ENCODE measurements at regions not wholly inside any gene's neighbourhood (a gene's known extent, or its start where the extent isn't known, plus 50 kb on each side); places are given as distances from the start of the nearest gene placed in this dataset.

GRCh38 chr2:2890246-2890645, 487.4 kb downstream of the EIPR1 start:
- no peak overlapping the region for H3K27ac Mint-ChIP-seq (ENCODE audit: unreplicated experiment)
- no peaks in the 10 kb centered on the region for H3K36me3 Mint-ChIP-seq (ENCODE audit: low read depth)
- no peaks in the 10 kb centered on the region for H3K27me3 Mint-ChIP-seq (ENCODE audit: low read depth)
- H3K4me1 Mint-ChIP-seq = no peaks in the 10 kb centered on the region
- DNase-seq (ENCODE audit: low read depth, low spot score) = no peak
- TF ChIP-seq CTCF (conservative IDR thresholded peaks at IDR 0.05) = no peak
- H3K9me3 Mint-ChIP-seq = no peaks in the 10 kb centered on the region
- H3K4me3 Mint-ChIP-seq = no peak overlapping the region

GRCh38 chr2:2889646-2890045, 488.0 kb downstream of the EIPR1 start:
- DNase-seq (ENCODE audit: low read depth, low spot score) = no peak
- H3K4me1 Mint-ChIP-seq = no peaks in the 10 kb centered on the region
- no peak overlapping the region for H3K27ac Mint-ChIP-seq (ENCODE audit: unreplicated experiment)
- H3K9me3 Mint-ChIP-seq = no peaks in the 10 kb centered on the region
- no peak for TF ChIP-seq CTCF (conservative IDR thresholded peaks at IDR 0.05)
- no peaks in the 10 kb centered on the region for H3K36me3 Mint-ChIP-seq (ENCODE audit: low read depth)
- H3K4me3 Mint-ChIP-seq = no peak overlapping the region
- no peaks in the 10 kb centered on the region for H3K27me3 Mint-ChIP-seq (ENCODE audit: low read depth)

GRCh38 chr2:2889141-2889540, 488.5 kb downstream of the EIPR1 start:
- no peak overlapping the region for H3K27ac Mint-ChIP-seq (ENCODE audit: unreplicated experiment)
- TF ChIP-seq CTCF (conservative IDR thresholded peaks at IDR 0.05) = no peak
- H3K9me3 Mint-ChIP-seq = no peaks in the 10 kb centered on the region
- DNase-seq (ENCODE audit: low read depth, low spot score) = no peak
- no peaks in the 10 kb centered on the region for H3K4me1 Mint-ChIP-seq
- no peaks in the 10 kb centered on the region for H3K36me3 Mint-ChIP-seq (ENCODE audit: low read depth)
- no peak overlapping the region for H3K4me3 Mint-ChIP-seq
- no peaks in the 10 kb centered on the region for H3K27me3 Mint-ChIP-seq (ENCODE audit: low read depth)

GRCh38 chr2:2887772-2888387, 489.7 kb downstream of the EIPR1 start:
- Mint-ChIP-seq H3K9me3 (peaks cover 4% of the 10 kb centered on the region), H3K27me3 (ENCODE audit: low read depth) (no peaks in the 10 kb centered on the region), H3K4me3 (no peak overlapping the region), H3K4me1 (no peaks in the 10 kb centered on the region), H3K27ac (ENCODE audit: unreplicated experiment) (no peak overlapping the region), H3K36me3 (ENCODE audit: low read depth) (peaks cover 2% of the 10 kb centered on the region)
- DNase-seq (ENCODE audit: low read depth, low spot score) = no peak
- no peak for TF ChIP-seq CTCF (conservative IDR thresholded peaks at IDR 0.05)

GRCh38 chr2:2886922-2887321, 490.7 kb downstream of the EIPR1 start:
- DNase-seq (ENCODE audit: low read depth, low spot score) = no peak
- TF ChIP-seq CTCF (conservative IDR thresholded peaks at IDR 0.05) = no peak
- Mint-ChIP-seq H3K27ac (ENCODE audit: unreplicated experiment) (no peak overlapping the region), H3K4me3 (no peak overlapping the region), H3K4me1 (no peaks in the 10 kb centered on the region), H3K9me3 (peaks cover 6% of the 10 kb centered on the region), H3K36me3 (ENCODE audit: low read depth) (peaks cover 6% of the 10 kb centered on the region), H3K27me3 (ENCODE audit: low read depth) (no peaks in the 10 kb centered on the region)
